ENCODE measurements at regions not wholly inside any gene's neighbourhood (a gene's known extent, or its start where the extent isn't known, plus 50 kb on each side); places are given as distances from the start of the nearest gene placed in this dataset.

DNA sequence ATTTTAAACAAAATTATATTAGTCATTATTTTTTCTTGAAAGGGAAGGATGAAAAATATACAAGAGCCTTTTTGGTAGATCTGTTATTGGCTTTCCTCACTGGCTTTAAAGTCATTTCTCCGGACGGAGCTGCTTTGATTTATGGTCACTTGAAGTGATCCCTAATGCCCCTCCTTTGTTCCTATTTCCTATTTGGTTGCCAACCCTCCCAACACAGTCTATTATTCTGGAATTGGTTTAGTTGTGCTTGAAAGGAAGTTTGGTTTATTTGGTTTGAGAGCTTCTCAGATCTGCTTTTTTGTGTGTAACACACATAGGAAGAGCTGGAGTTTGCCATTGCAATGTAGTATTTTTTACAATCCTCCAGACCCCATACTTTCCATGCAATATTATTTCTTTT, 347.9 kb downstream of the RFPL4B start:
- TF ChIP-seq CTCF (IDR thresholded peaks at IDR 0.05; ENCODE audit: insufficient read depth, low read depth, low read length, missing control alignments): no peak
- H3K4me3 ChIP-seq (ENCODE audit: low read depth, low read length): no peak overlapping the region
- no peak for DNase-seq (ENCODE audit: low read depth)

GRCh38 chr6:112697265-112697664, 350.1 kb downstream of the RFPL4B start:
- DNase-seq (ENCODE audit: low read depth): no peak
- no peak for TF ChIP-seq CTCF (IDR thresholded peaks at IDR 0.05; ENCODE audit: insufficient read depth, low read depth, low read length, missing control alignments)
- H3K4me3 ChIP-seq (ENCODE audit: low read depth, low read length): no peak overlapping the region

- no peak overlapping the region for H3K4me3 ChIP-seq (ENCODE audit: low read depth, low read length)
- DNase-seq (ENCODE audit: low read depth): no peak
- TF ChIP-seq CTCF (IDR thresholded peaks at IDR 0.05; ENCODE audit: insufficient read depth, low read depth, low read length, missing control alignments): no peak
Observed at GRCh38 chr6:112701201-112701600, 354.1 kb downstream of the RFPL4B start.

GRCh38 chr6:112710710-112711109, 363.6 kb downstream of the RFPL4B start:
- TF ChIP-seq CTCF (IDR thresholded peaks at IDR 0.05; ENCODE audit: insufficient read depth, low read depth, low read length, missing control alignments): no peak
- no peak overlapping the region for H3K4me3 ChIP-seq (ENCODE audit: low read depth, low read length)
- DNase-seq (ENCODE audit: low read depth): no peak

DNA sequence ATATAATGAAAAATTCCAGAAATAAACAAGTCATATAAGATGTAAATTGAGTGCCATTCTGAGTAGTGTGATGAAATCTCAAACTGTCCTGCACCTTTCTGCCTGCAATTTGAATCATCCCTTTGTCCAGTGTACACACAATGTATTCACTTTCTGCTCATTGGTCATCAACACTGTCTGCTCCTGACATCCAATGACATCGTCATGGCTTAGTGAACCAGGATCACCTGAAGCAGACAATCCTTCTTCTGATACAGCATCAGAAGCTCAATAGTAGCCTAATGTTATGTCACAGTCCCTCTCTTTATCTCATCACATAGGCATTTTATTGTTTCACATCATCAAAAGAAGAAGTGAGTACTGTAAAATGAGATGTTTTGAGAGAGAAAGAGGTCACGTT, 366.3 kb downstream of the RFPL4B start:
- no peak for TF ChIP-seq CTCF (IDR thresholded peaks at IDR 0.05; ENCODE audit: insufficient read depth, low read depth, low read length, missing control alignments)
- no peak for DNase-seq (ENCODE audit: low read depth)
- H3K4me3 ChIP-seq (ENCODE audit: low read depth, low read length): no peak overlapping the region

DNA sequence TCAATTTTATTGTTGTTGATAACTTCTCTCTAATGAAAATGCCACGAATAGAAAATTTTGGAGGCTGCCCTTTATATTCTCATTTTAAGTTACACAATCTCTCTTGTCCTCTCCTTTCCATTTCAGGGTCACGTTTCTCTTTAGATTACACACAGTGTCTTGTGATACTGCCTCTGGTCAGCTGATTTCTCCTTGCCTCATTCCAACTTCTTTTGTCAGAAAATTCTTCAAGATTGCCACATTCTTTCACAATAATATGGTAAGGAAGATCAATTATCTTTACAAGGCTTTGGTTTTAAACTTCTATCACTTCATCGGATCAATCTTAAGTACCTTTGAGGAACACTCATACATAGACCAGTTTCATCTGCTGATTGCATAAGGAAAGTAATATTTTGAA, 370.3 kb downstream of the RFPL4B start:
- H3K4me3 ChIP-seq (ENCODE audit: low read depth, low read length): no peak overlapping the region
- TF ChIP-seq CTCF (IDR thresholded peaks at IDR 0.05; ENCODE audit: insufficient read depth, low read depth, low read length, missing control alignments): no peak
- DNase-seq (ENCODE audit: low read depth): no peak

- no peak overlapping the region for H3K4me3 ChIP-seq (ENCODE audit: low read depth, low read length)
- TF ChIP-seq CTCF (IDR thresholded peaks at IDR 0.05; ENCODE audit: insufficient read depth, low read depth, low read length, missing control alignments): no peak
- DNase-seq (ENCODE audit: low read depth): no peak
Observed at GRCh38 chr6:112717856-112718255, 370.7 kb downstream of the RFPL4B start.

Measured in GM12865 (cell line).